ENCODE measurements at regions not wholly inside any gene's neighbourhood (a gene's known extent, or its start where the extent isn't known, plus 50 kb on each side); places are given as distances from the start of the nearest gene placed in this dataset.

DNA sequence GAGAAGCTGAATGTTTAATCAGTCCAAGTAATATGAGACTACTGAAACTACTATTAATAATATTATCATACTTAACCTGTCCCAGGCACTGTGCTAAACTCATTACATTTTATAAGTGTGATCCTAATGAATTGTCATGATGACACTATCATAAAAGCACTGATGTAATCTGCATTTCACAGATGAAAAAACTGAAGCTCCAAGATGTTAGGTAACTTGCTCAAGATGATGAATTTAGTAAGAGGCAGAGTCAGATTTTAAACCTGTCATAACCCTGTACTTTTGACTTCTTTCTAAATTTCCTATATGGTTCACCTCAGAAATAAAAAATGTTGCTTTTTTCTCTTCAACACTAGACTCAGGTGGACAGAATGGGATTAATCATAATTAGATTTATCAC is 237.6 kb downstream of the ALDH8A1 start:
- DNase-seq (ENCODE audit: low read depth in 3 of 3): no peak

DNA sequence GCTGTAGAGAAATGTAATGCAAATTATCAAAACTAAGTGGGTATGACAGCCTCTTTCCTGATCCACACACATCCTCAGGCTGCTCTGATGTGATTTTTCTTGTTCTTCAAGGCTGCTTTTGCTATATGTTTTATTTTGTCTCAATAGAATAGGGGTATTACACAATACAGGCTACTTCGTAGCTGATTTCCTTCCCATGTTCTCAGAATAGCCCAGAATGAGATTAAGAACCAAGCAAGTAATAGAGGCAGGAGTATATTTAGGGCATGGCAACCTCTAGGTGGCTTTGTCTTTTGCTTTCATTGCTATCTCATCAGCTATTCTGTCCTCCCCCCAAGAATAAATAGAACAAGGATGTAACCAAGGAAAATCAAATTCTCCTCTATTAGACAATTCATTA is 241.8 kb downstream of the ALDH8A1 start:
- no peak for DNase-seq (ENCODE audit: low read depth in 3 of 3)

DNA sequence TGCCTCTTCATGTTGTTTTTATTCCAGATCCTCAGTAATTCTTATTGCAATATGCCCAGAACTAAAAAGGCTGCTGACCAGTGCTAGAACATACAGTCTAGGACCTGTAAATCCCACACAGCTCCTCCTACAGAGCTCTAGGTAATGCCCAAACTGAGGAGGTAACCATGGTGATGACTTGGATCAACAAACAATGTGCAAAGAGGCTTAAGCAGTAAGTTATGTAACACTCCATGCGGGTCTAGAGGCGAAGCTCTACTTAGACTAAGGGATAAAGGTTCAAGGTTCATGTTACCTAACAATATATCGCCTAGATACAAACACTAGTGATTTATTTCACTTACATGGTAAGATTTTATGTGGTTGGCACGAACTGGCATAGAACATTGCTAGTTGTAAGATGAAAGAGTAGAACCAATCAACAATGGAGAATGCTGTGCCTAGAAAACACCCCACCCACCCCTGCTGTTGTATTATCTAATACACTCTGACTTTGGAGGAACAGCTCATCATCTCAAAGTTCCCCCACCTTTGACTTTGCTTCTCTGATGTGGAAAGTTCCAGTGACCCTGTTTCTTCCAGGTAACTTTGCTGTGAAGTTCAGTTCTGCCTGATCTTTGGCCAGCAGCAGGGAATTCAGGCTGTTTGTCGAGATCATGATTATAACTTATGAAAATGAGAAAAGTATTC is 242.4 kb downstream of the ALDH8A1 start:
- DNase-seq (ENCODE audit: low read depth in 3 of 3): no peak

DNA sequence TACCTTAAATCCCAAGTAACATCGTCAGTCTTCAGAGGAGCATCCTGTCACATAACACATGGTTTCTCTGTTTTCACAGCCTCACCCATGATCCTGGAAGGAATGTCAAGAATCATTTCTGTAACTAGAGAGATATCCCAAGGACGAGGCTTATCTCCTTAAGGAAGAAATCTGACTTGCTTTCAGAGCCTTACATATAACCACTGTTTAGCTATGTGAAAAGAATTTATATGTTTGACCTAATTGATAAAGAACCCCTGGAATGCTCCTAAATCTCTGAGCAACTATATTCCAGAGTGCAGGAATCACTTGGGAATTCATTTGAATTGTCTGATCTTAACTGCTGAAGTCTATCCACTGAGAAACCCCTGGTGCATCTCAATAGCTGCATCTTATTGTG is 243.1 kb downstream of the ALDH8A1 start:
- no peak for DNase-seq (ENCODE audit: low read depth in 3 of 3)

DNA sequence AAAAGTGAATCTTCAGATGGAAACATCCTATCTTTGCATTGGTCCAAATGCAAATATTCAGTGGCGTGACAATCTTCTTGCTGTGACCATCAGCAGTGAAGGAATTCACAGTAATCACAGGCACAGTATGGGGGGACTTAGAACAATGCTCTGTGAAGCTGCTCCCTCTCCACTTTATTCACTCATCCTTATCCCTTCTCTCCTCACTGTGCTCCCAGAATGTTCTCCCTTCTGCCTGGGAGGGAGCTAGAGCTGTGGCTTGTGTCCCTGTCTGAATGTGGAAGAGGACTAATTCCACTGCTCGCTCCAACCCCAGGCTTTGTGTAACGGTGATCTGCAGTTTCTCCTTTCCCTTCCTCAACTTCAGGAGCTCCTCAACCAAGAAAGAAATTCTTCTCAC is 243.7 kb downstream of the ALDH8A1 start:
- DNase-seq (ENCODE audit: low read depth in 3 of 3): no peak

DNA sequence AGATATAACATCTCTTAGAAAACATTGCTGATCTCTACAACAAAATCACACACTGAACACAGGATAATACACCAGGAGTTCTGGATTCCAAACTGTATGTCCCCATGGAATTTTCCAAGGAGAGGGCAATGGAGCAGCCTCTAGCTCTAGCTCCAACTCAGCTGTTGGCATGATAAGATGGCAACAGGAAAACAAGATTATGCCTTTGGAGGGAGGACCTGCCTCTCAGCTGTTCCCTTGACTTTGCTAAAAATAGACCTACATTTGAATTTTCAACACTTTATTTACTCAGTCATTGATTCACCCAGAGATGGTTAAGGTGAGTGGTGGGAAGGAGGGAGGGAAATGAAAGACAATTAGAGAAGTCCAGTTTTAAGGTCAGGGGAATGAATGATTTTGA is 246.7 kb downstream of the ALDH8A1 start:
- DNase-seq (ENCODE audit: low read depth in 3 of 3): no peak

DNA sequence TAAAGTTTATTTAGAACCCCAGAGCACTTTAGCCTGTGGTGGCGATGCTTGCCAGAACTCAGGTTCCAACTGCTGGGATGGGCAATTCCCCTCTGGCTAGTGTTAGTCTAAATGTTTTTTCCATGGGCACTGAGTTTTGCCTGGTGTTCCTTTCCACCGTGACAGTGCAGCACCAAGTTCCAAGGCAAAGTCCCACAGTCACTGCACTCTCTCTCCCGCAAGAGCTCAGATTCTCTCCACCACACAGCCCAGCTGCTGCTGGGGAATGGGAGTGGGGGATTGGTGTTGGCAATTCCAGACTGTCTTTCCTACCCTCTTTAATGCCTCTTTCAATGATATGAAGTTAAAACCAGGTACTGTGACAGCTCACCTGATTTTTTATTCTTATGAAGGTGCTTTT is 247.6 kb downstream of the ALDH8A1 start:
- no peak for DNase-seq (ENCODE audit: low read depth in 3 of 3)

DNA sequence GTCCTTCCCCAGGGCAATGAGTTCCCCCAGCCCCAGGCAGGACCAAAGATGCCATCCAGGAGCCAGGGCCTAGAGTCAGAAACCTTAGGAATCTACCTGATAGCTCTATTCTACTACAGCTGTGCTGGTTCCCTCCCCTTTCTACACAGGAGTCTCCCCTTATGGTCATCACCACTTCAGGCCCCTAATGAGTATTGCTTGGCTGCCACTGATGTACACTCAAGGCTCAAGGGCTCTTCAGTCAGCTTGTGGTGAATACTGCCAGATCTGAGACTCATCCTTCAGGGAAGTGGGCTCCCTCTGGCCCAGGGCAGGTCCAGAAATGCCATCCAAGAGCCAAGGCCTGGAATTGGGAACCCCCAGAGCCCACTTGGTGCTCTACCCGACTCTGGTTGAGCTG is 248.6 kb downstream of the ALDH8A1 start:
- no peak for DNase-seq (ENCODE audit: low read depth in 3 of 3)

DNA sequence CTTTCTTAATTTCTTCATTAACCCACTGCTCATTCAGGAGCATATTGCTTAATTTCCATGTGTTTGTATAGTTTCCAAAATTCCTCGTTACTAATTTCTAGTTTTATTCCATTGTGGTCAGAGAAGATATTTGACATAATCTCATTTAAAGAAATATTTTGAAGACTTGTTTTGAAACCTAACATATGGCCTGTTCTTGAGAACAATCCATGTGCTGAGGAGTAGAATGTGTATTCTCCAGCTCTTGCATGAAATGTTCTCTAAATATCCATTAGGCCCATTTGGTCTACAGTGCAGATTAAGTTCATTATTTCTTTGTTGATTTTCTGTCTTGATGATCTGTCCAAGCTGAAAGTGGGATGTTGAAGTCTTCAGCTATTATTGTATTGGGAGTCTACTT is 251.7 kb downstream of the ALDH8A1 start:
- no peak for DNase-seq (ENCODE audit: low read depth in 3 of 3)

DNA sequence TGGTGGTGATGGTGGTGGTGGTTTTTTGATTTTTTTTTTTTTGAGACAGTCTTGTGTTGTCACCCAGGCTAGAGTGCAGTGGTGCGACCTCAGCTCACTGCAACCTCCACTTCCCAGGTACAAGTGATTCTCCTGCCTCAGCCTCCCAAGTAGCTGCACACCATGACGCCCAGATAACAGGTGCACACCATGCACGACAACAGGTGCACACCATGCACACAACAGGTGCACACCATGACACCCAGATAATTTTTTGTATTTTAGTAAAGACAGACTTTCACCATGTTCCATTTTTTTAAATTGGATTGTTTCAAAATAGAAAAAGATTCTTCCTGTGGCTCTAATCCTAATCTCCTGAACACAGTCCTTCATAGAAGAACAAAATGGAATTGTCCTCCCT is 257.9 kb downstream of the ALDH8A1 start:
- no peak for DNase-seq (ENCODE audit: low read depth in 3 of 3)

DNA sequence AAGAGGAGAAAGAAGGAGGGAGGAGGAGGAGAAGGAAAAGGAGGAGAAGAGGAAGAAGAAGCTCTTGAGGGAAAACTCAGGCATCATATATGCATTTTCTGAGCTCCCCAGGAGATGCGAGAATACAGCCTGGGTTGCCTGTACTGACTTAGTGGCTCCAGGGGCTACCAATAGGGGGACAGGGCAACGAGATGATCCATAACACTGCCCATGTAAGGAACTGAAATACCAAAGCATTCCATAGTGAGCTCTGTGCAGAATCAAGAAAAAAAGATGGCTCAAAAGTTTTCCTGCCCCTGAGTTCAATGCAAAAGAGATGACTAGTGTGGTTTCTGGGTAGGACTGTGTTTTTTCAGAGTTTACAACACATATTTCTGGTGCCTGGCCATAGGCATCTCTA is 258.7 kb downstream of the ALDH8A1 start:
- DNase-seq (ENCODE audit: low read depth in 3 of 3): no peak

DNA sequence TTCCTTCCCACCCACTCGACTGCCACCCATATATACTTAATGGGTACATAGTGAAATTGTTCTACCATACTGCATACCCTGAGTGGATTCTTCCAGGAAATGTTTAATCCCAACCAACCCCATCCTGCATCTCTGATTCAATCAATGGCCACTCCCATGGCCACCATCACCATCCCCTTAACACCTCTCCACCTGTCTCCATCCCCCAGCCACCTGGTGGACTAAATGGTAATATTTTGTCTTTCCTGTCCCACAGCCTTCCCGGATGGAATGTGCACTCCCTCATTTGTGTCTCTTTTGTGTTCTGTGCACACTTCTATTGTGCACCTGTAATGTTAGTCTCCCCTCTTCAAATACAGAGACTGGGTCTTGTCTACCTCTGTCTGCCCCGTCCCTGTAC is 259.9 kb downstream of the ALDH8A1 start:
- no peak for DNase-seq (ENCODE audit: low read depth in 3 of 3)

DNA sequence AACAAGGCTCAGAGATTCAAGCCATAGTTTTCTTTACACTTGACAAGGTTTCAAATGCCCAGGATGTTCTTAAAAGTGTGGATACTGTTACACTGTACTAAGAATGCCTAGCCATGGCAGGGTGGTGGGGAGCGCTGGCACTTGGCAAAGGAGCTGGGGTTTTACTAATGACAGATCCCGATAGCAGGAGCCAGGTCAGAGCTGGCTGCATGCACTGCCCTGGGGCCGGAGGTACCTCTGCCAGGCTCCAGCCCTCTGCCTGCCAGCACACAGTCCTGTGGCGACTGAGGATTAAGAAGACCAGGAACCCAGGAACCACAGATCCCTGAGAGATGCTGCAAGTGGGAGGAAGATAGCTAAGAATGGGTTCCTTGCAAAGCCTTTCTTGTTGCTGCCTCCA is 260.3 kb downstream of the ALDH8A1 start:
- DNase-seq (ENCODE audit: low read depth in 3 of 3): no peak

DNA sequence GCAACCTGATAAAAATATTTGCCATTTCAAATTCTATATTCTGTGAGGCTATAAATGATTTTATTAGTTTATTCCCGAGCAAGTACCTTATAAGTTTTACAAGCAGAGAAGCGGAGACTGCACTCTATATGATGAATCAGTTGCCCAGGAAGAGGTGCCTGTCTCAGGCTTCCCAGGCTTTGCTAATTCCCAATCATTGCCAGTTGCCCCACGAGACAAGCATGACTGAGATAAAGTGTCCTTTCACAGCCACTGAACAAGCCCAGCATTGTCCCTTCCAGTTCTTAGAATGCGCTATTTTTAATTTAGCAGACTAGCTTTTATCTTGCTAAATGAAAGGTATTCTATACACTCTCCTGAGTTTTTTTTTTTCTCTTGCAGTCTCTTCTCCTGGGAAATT is 260.7 kb downstream of the ALDH8A1 start:
- no peak for DNase-seq (ENCODE audit: low read depth in 3 of 3)

DNA sequence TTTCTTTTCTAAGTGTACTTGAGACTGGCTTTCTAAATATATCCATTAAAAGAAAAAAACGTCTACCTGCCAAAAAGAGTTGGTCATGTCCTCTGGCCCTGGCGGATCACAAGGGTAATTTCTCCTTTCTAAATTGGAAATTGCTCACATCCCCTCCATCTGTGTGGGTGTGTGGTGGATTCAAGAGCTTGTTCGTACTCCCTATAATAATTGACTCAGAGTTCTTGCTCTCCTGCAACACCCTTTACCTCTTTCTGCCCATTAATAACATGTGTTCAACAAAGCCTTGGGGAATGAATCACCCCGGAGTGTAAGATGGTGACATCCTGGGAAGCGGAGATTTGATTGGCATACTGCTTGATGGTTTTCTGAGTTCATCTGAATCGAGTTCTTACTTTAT is 263.8 kb downstream of the ALDH8A1 start:
- DNase-seq (ENCODE audit: low read depth in 3 of 3): no peak

DNA sequence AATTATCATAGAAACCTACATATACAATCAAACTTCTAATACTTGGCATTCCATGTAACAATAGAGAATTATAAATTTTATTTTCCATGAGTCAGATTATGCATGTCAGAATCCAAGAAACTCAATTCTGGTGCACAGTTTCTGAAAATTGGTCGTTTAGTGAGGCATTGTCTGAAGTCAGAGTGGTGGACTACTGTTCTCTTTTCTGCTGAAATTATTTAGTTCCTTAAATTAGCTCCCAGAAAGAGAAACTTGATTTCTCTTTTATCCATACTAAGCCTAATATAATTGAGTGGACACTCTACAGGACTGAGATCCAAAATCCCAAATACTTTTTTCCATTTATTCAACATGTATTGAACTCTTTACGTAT is 265.5 kb downstream of the ALDH8A1 start:
- no peak for DNase-seq (ENCODE audit: low read depth in 3 of 3)

DNA sequence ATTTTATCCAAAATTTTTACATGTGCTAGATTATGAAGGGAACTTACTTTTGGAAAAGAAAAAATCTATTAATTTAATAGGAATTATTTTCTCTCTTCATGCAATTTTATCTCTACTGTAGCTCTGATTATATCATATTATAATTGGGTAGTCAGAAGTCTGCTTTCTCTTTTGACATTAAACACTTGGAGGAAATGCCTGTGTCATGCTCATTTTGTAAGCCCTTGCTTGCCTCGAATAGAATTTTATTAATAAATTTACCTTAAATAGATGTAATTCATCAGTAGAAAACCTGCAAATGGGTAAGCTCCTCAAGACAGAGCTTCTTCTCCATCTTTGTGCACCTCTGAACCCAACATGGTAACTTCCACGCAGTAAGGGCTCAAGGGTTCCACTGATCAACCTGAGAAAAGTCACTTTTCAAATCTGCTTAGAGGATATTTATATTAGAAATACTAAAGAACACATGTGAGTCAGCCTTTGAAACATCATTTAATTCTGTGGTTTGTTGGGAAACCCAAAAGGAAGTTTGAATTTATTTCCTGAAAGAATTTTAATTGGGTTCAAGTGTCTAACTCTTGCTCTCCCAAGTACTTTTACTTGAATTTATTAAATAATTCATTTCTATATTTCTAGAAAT is 266.0 kb downstream of the ALDH8A1 start:
- DNase-seq (ENCODE audit: low read depth in 3 of 3): no peak

DNA sequence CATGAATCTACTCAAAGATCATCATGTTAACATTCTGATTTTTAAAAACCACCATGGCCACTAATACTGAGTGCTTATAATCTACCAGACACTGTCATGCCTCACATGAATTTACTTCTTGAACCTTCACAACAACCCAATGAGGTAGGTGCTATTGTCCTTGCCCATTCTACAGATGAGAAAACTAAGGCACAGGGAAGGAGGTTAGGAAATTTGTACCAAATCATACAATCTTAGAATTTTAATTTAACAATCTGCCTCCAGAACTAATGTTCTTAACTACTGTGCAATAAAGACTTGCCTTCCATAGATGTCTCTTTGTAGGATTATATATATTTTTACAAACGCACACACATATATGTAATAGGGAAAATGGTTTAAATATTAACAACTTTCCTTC is 269.5 kb downstream of the ALDH8A1 start:
- no peak for DNase-seq (ENCODE audit: low read depth in 3 of 3)

DNA sequence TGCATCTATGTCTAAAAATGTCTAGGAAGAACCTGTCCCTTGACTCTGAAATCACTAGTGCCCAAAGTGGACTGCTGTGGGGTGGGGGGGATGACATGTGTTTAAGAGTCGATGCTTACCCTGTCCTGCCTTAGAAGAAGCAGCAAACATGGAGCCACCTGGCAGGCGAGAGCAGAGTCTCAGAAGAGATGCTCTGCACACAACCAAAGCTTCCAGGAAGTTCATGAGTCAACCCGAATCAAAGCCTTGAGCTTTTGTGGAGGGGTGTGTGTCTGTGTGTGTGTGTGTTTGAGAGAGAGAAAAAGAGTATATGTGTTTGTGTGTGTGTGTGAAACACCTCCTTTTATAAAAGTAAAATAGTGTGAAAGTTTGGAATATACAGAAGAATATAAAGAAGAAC is 269.9 kb downstream of the ALDH8A1 start:
- no peak for DNase-seq (ENCODE audit: low read depth in 3 of 3)

DNA sequence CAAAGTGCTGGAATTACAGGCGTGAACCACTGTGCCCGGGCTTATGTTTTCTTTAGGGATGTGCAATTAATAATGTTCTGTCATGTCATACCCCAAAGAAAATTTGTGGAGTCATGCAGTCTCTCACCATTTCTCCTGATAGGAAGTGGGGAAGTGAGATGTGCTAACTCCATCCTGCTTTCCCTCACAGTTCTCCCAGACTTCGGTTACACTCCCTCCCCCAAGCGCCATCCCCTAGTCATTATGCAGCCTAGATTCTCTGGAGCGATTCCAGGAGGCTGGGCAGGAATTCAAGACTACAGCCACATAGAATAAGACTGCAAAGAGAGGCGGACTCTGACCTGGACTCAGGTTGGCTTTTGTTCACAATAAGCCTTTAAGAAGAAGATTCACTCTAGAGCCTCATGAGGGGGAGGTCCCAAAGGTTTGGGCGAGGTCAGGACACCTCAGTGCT is 271.4 kb downstream of the ALDH8A1 start:
- no peak for DNase-seq (ENCODE audit: low read depth in 3 of 3)

DNA sequence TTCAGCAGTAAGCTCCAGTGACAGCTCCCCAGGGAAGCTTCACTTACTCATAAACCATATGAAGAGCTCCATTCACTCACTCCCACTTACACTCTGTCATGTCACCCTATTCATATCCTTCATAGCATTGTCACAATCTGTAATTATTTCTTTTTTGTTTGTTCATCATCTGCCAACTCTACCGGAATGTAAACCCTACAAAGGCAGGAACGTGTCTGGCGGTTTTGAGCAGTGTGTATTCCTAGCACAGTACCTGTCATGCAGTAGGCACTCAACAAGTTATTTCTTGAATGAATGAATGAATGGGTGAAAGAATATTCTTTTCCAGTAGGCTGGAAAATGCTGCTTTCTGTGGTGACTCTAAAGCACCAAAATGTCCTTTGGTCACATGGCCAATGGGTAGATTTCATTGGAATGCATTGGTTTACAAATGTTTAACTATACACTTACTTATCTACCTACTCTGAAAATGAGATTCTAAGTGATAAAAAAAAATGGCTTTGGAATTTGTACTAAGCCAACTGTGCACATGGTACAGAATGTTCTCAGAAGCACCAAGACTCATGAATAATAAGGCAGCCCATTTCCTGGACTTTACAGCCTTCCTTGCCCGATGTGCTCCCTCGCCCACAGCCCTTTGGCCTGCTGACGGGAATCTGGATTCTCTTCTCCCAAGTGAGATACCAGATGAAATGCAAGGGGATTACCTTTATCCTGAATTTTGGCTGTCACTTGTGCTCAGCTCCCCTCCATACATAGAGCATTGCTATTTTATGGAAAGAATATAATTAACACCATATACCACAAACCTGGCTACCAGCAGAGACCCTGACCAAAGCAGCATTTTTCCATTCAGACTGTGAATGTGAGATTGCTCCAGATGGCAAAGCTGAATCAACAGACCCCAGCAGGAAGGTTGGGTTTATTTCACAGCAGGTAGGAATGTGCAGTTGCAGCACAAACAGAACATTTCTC is 273.3 kb downstream of the ALDH8A1 start:
- DNase-seq (ENCODE audit: low read depth in 3 of 3): no peak

DNA sequence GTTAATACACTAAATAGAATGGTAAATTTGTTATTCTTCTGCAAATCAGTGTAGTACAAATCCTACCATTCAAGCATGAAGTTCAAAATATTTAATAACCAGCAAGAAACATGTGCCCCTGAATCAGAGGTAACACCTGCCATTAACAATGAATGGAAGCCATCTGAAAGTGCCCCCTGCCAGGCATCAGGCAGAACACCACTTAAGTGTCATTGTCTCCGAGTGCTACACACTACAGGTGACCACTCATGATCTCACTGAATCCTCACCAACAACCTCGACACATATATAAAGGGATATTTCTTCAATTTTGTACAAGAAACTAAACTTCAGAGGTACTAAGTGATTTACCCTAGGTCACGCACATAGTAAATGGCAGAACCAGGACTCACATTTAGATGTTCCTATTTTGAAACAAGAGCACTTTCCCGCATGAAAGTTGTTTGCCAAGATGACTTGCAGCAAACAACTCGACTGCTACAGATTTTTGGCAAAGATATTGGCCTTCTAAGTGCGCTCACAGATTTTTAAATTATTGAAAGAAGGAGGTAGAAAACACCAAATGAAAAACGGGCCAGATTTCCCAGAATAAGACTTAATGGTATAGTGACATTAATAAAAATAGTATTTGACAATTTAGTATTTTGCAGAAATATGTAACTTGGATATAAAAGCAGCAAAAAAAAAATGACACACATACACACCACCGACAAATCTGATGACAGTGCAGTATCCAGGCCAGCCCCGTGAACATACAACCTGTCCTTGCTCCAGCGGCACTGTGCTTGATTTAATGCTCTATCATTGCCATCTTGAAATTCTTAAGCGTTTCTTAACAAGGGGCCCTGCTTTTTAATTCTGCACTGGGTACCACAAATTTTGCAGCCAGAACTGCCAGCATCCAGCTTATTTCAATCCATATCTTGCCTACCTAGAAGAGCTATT is 274.5 kb downstream of the ALDH8A1 start:
- DNase-seq (ENCODE audit: low read depth in 3 of 3): no peak

Data from stimulated activated CD4-positive, alpha-beta T cell treated with anti-CD3 and anti-CD28 coated beads, TNF-alpha, amount 100 ng/mL, for 4 hours (primary cell).